ENCODE measurements at regions not wholly inside any gene's neighbourhood (a gene's known extent, or its start where the extent isn't known, plus 50 kb on each side); places are given as distances from the start of the nearest gene placed in this dataset.

GRCh38 chr3:30156586-30157498 is 449.6 kb upstream of the TGFBR2 start:
- H3K36me3 Mint-ChIP-seq (ENCODE audit: low read depth), result no peaks in the 10 kb centered on the region
- no peak for TF ChIP-seq CTCF (IDR thresholded peaks at IDR 0.05)
- DNase-seq, result no peak
- H3K27ac Mint-ChIP-seq, result no peak overlapping the region
- no peaks in the 10 kb centered on the region for H3K4me1 Mint-ChIP-seq
- H3K9me3 Mint-ChIP-seq, result no peaks in the 10 kb centered on the region
- no peaks in the 10 kb centered on the region for H3K27me3 Mint-ChIP-seq (ENCODE audit: low read depth, poor library complexity)
- no peak overlapping the region for H3K4me3 Mint-ChIP-seq

GRCh38 chr3:30161375-30161774 is 445.0 kb upstream of the TGFBR2 start:
- TF ChIP-seq CTCF (IDR thresholded peaks at IDR 0.05), result no peak
- no peaks in the 10 kb centered on the region for H3K36me3 Mint-ChIP-seq (ENCODE audit: low read depth)
- DNase-seq, result no peak
- H3K27ac Mint-ChIP-seq, result no peak overlapping the region
- no peaks in the 10 kb centered on the region for H3K27me3 Mint-ChIP-seq (ENCODE audit: low read depth, poor library complexity)
- no peaks in the 10 kb centered on the region for H3K4me1 Mint-ChIP-seq
- H3K9me3 Mint-ChIP-seq, result no peaks in the 10 kb centered on the region
- no peak overlapping the region for H3K4me3 Mint-ChIP-seq

GRCh38 chr3:30162579-30162978 is 443.8 kb upstream of the TGFBR2 start:
- Mint-ChIP-seq H3K27ac (no peak overlapping the region), H3K4me3 (no peak overlapping the region), H3K4me1 (peaks cover 3% of the 10 kb centered on the region), H3K27me3 (ENCODE audit: low read depth, poor library complexity) (no peaks in the 10 kb centered on the region), H3K9me3 (no peaks in the 10 kb centered on the region), H3K36me3 (ENCODE audit: low read depth) (no peaks in the 10 kb centered on the region)
- TF ChIP-seq CTCF (IDR thresholded peaks at IDR 0.05), result no peak
- no peak for DNase-seq

GRCh38 chr3:30166535-30166934 is 439.9 kb upstream of the TGFBR2 start:
- H3K9me3 Mint-ChIP-seq, result no peaks in the 10 kb centered on the region
- DNase-seq, result no peak
- no peak for TF ChIP-seq CTCF (IDR thresholded peaks at IDR 0.05)
- H3K27me3 Mint-ChIP-seq (ENCODE audit: low read depth, poor library complexity), result no peaks in the 10 kb centered on the region
- H3K4me3 Mint-ChIP-seq, result no peak overlapping the region
- no peak overlapping the region for H3K27ac Mint-ChIP-seq
- H3K4me1 Mint-ChIP-seq, result peaks cover 10% of the 10 kb centered on the region
- H3K36me3 Mint-ChIP-seq (ENCODE audit: low read depth), result no peaks in the 10 kb centered on the region

GRCh38 chr3:30167541-30168011 is 438.8 kb upstream of the TGFBR2 start:
- Mint-ChIP-seq H3K4me3 (no peak overlapping the region), H3K4me1 (peaks cover 10% of the 10 kb centered on the region), H3K27me3 (ENCODE audit: low read depth, poor library complexity) (no peaks in the 10 kb centered on the region), H3K9me3 (no peaks in the 10 kb centered on the region), H3K27ac (no peak overlapping the region), H3K36me3 (ENCODE audit: low read depth) (no peaks in the 10 kb centered on the region)
- no peak for TF ChIP-seq CTCF (IDR thresholded peaks at IDR 0.05)
- DNase-seq, result no peak

GRCh38 chr3:30169487-30169886 is 436.9 kb upstream of the TGFBR2 start:
- Mint-ChIP-seq H3K27me3 (ENCODE audit: low read depth, poor library complexity) (no peaks in the 10 kb centered on the region), H3K4me1 (peaks cover 10% of the 10 kb centered on the region)

More at GRCh38 chr3:30169487-30169886, 436.9 kb upstream of the TGFBR2 start:
- Mint-ChIP-seq H3K9me3 (no peaks in the 10 kb centered on the region), H3K36me3 (ENCODE audit: low read depth) (no peaks in the 10 kb centered on the region), H3K27ac (no peak overlapping the region), H3K4me3 (no peak overlapping the region)
- no peak for DNase-seq
- no peak for TF ChIP-seq CTCF (IDR thresholded peaks at IDR 0.05)
